Neural cell (in vitro differentiated cells): ENCODE measurements at regions not wholly inside any gene's neighbourhood (a gene's known extent, or its start where the extent isn't known, plus 50 kb on each side); places are given as distances from the start of the nearest gene placed in this dataset.

ENCODE experiments used
- EZH2 ChIP-seq: fragments of 200-600, 300-800 bp; shearing (Covaris generic), sonication (generic); IDR thresholded peaks from 2 replicates; pipeline ENCODE4 v1.6.1; 2014; ENCODE audit warnings: antibody characterized with exemption, low read length, borderline replicate concordance, mild to moderate bottlenecking; ENCODE audit not compliant: insufficient read depth, poor library complexity, severe bottlenecking
- MXI1 ChIP-seq: fragments of 450-650 bp; conservative IDR thresholded peaks from 2 replicates; pipeline ENCODE4 v1.6.1; 2014; ENCODE audit warnings: antibody characterized with exemption, mild to moderate bottlenecking; ENCODE audit not compliant: poor library complexity, severe bottlenecking
- POLR2AphosphoS5 ChIP-seq: IDR thresholded peaks from 2 replicates; pipeline ENCODE4 v1.6.1; 2012
- RAD21 ChIP-seq: fragments of 450-650 bp; conservative IDR thresholded peaks from 2 replicates; pipeline ENCODE4 v1.6.1; 2014; ENCODE audit warnings: antibody characterized with exemption, mild to moderate bottlenecking, moderate library complexity
- TF ChIP-seq, protein P1 (sequence below): fragments of 450-650 bp; IDR thresholded peaks from 2 replicates; pipeline ENCODE4 v1.5.1; 2014; ENCODE audit warnings: antibody characterized with exemption, mild to moderate bottlenecking, moderate library complexity; ENCODE audit not compliant: poor library complexity, severe bottlenecking

DNA sequence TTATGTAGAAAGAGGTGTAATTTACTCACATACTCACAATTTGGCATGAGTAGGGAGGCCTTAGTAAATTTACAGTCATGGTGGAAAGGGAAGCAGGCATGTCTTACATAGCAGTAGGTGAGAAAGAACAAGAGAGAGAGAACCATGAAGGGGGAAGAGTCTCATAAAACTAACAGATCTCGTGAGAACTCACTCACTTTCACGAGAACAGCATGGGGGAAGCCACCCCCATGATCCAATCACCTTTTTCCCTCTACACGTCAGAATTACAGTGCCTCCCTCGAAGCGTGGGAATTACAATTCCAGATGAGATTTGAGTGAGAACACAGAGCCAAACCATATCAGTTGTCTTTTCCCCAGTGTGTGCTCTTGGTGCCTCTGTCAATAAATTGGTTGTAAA is 855.3 kb downstream of the TBL1XR1 start:
- no peak for TF ChIP-seq MXI1
- no peak for TF ChIP-seq EZH2
- TF ChIP-seq, protein P1, sequence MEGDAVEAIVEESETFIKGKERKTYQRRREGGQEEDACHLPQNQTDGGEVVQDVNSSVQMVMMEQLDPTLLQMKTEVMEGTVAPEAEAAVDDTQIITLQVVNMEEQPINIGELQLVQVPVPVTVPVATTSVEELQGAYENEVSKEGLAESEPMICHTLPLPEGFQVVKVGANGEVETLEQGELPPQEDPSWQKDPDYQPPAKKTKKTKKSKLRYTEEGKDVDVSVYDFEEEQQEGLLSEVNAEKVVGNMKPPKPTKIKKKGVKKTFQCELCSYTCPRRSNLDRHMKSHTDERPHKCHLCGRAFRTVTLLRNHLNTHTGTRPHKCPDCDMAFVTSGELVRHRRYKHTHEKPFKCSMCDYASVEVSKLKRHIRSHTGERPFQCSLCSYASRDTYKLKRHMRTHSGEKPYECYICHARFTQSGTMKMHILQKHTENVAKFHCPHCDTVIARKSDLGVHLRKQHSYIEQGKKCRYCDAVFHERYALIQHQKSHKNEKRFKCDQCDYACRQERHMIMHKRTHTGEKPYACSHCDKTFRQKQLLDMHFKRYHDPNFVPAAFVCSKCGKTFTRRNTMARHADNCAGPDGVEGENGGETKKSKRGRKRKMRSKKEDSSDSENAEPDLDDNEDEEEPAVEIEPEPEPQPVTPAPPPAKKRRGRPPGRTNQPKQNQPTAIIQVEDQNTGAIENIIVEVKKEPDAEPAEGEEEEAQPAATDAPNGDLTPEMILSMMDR = no peak
- TF ChIP-seq POLR2AphosphoS5 = no peak
- TF ChIP-seq RAD21 = no peak
